Trophoblast cell (in vitro differentiated cells and primary cell): ENCODE measurements at regions not wholly inside any gene's neighbourhood (a gene's known extent, or its start where the extent isn't known, plus 50 kb on each side); places are given as distances from the start of the nearest gene placed in this dataset.

Experiments used
- DNase-seq, 2 donors: peaks; one replicate each; pipeline ENCODE4 v3.0.0-alpha.2; 2016
- H2AFZ ChIP-seq: 2 replicates; pipeline ENCODE4 v1.6.1; 2013; ENCODE audit warnings: low read length, moderate library complexity, mild to moderate bottlenecking; ENCODE audit not compliant: insufficient read depth, poor library complexity
- H2AK5ac ChIP-seq: 2 replicates; pipeline ENCODE4 v1.6.1; 2013; ENCODE audit warnings: mild to moderate bottlenecking, low read length
- H2BK120ac ChIP-seq: 2 replicates; pipeline ENCODE4 v1.6.1; 2013; ENCODE audit warnings: low read length, mild to moderate bottlenecking, moderate library complexity; ENCODE audit not compliant: insufficient read depth, poor library complexity
- H2BK12ac ChIP-seq: 2 replicates; pipeline ENCODE4 v1.6.1; 2013; ENCODE audit warnings: mild to moderate bottlenecking, low read length, moderate library complexity
- H2BK5ac ChIP-seq: 2 replicates; pipeline ENCODE4 v1.6.1; 2013; ENCODE audit warnings: low read length, low read depth, moderate library complexity, mild to moderate bottlenecking; ENCODE audit not compliant: poor library complexity
- H3K14ac ChIP-seq: 2 replicates; pipeline ENCODE4 v1.6.1; 2013; ENCODE audit warnings: mild to moderate bottlenecking, low read length
- H3K18ac ChIP-seq: 2 replicates; pipeline ENCODE4 v1.6.1; 2013; ENCODE audit warnings: mild to moderate bottlenecking, low read length
- H3K23ac ChIP-seq: 2 replicates; pipeline ENCODE4 v1.6.1; 2013; ENCODE audit warnings: low read length
- H3K27ac ChIP-seq: 2 replicates; pipeline ENCODE4 v1.5.1; 2013; ENCODE audit warnings: low read depth, mild to moderate bottlenecking, inconsistent platforms, low read length, moderate library complexity
- H3K27me3 ChIP-seq: 2 replicates; pipeline ENCODE4 v1.6.1; 2013; ENCODE audit warnings: inconsistent platforms, mild to moderate bottlenecking, low read length, moderate library complexity; ENCODE audit not compliant: insufficient read depth
- H3K36me3 ChIP-seq, 2 experiments: 1 replicate in 1 of 2; 2 replicates in 1 of 2; pipeline ENCODE4 v1.6.1; 2013; ENCODE audit warnings: low read length in 2 of 2, mild to moderate bottlenecking in 2 of 2, moderate library complexity in 1 of 2; ENCODE audit not compliant: insufficient read depth in 2 of 2, control insufficient read depth in 1 of 2
- H3K4ac ChIP-seq: 2 replicates; pipeline ENCODE4 v1.6.1; 2013; ENCODE audit warnings: low read depth, mild to moderate bottlenecking, low read length, moderate library complexity
- H3K4me1 ChIP-seq, 2 experiments: 1 replicate in 1 of 2; 2 replicates in 1 of 2; pipeline ENCODE4 v1.6.1; 2013; ENCODE audit warnings: low read length in 2 of 2, mild to moderate bottlenecking in 2 of 2, moderate library complexity in 1 of 2; ENCODE audit not compliant: insufficient read depth in 2 of 2, control insufficient read depth in 1 of 2
- H3K4me2 ChIP-seq: 2 replicates; pipeline ENCODE4 v1.6.1; 2013; ENCODE audit warnings: inconsistent platforms, mild to moderate bottlenecking, low read length, moderate library complexity
- H3K4me3 ChIP-seq: 2 replicates; pipeline ENCODE4 v1.5.1; 2013; ENCODE audit warnings: mild to moderate bottlenecking, low read depth, low read length, inconsistent platforms
- H3K79me1 ChIP-seq: one replicate; pipeline ENCODE4 v1.6.1; 2013; ENCODE audit warnings: low read length
- H3K79me2 ChIP-seq: 2 replicates; pipeline ENCODE4 v1.6.1; 2013; ENCODE audit warnings: low read length, mild to moderate bottlenecking; ENCODE audit not compliant: control insufficient read depth, insufficient read depth, poor library complexity
- H3K9ac ChIP-seq: 2 replicates; pipeline ENCODE4 v1.6.1; 2013; ENCODE audit warnings: mild to moderate bottlenecking, low read length
- H3K9me3 ChIP-seq: 2 replicates; pipeline ENCODE4 v1.6.1; 2013; ENCODE audit warnings: low read depth, mild to moderate bottlenecking, control low read depth, inconsistent platforms, low read length; ENCODE audit not compliant: insufficient read depth
- H4K12ac ChIP-seq: 2 replicates; pipeline ENCODE4 v1.6.1; 2013; ENCODE audit warnings: low read depth, mild to moderate bottlenecking, low read length, moderate library complexity
- H4K8ac ChIP-seq: 2 replicates; pipeline ENCODE4 v1.6.1; 2013; ENCODE audit warnings: low read depth, mild to moderate bottlenecking, low read length, moderate library complexity
- H4K91ac ChIP-seq: one replicate; pipeline ENCODE4 v1.6.1; 2013; ENCODE audit warnings: low read depth, mild to moderate bottlenecking, low read length, moderate library complexity
- WGBS: extraction: QIAGEN DNeasy Blood & Tissue Kit; methylation state at CpG from one replicate; pipeline ENCODE4 v1.1.7; 2013; ENCODE audit warnings: missing lambda C conversion rate; ENCODE audit not compliant: insufficient read length, insufficient coverage; ENCODE audit errors: extremely low coverage; 5-methylcytosine and 5-hydroxymethylcytosine counted together

GRCh38 chr2:12164689-12165088, 418.3 kb downstream of the LPIN1 start:
- no peak overlapping the region for H3K4ac ChIP-seq
- peaks cover 2% of the 10 kb centered on the region for H3K9me3 ChIP-seq
- H3K79me1 ChIP-seq, result peaks cover 3% of the 10 kb centered on the region
- H3K18ac ChIP-seq, result no peak overlapping the region
- H2BK120ac ChIP-seq, result no peak overlapping the region
- DNase-seq, result no peak
- H3K79me2 ChIP-seq, result no peaks in the 10 kb centered on the region
- no peak overlapping the region for H3K23ac ChIP-seq
- no peak overlapping the region for H2BK5ac ChIP-seq
- no peak overlapping the region for H3K9ac ChIP-seq
- H3K27ac ChIP-seq, result no peak overlapping the region
- H3K27me3 ChIP-seq, result no peaks in the 10 kb centered on the region
- no peak overlapping the region for H2AFZ ChIP-seq
- WGBS, result no CpG with 5 or more reads among the region's 5 CpGs
- H3K4me2 ChIP-seq, result no peak overlapping the region
- no peak overlapping the region for H4K91ac ChIP-seq
- H2AK5ac ChIP-seq, result no peak overlapping the region
- no peak overlapping the region for H3K14ac ChIP-seq
- H3K4me1 ChIP-seq, result peaks cover 11 to 15% of the 10 kb centered on the region in 2 experiments
- no peak overlapping the region for H4K8ac ChIP-seq
- H4K12ac ChIP-seq, result no peak overlapping the region
- H2BK12ac ChIP-seq, result no peak overlapping the region
- H3K36me3 ChIP-seq, result no peaks in the 10 kb centered on the region
- H3K4me3 ChIP-seq, result no peak overlapping the region

DNA sequence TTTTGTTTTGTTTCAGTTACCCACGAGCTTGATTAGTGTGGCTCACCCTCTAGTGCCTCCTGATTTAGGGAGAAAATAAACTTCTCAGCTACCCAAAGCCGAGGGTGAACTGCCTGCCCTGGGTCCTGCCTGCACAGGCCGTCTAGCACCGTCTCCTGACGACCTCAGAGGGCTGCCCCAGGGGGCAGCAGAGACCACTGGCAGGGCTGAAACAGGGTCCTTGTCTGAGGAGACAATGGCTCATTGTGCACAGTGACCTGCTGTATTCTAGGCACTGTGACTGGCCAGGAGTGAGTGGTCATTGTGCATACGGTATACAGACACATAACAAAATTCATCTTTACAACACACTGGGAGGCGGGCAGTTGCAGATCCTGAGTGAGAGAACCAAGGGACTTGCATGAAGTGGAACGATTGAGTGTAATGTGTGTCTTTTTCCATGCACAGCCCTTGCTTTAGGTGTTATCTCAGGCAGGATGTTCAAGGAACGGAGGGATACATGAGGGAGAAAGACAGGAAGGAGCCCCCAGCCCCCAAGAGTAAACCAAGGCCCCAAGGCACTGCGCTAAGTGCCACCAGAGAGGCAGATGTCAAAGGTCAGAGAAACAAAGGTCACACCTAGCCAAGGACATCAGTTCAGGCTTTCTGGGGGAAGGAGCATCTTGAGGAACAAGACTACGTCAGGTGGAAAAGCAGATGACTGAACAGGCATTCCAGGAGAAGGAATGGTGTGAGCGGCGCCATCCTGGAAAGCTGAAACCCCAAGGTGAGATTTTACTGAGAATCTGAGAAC, 421.3 kb downstream of the LPIN1 start:
- no peak for DNase-seq
- H2BK5ac ChIP-seq, result no peak overlapping the region
- no peak overlapping the region for H4K8ac ChIP-seq
- no peak overlapping the region for H3K18ac ChIP-seq
- no peak overlapping the region for H3K9ac ChIP-seq
- no peaks in the 10 kb centered on the region for H3K36me3 ChIP-seq
- H3K4ac ChIP-seq, result no peak overlapping the region
- H2AK5ac ChIP-seq, result no peak overlapping the region
- peaks cover 13 to 19% of the 10 kb centered on the region in 2 experiments for H3K4me1 ChIP-seq
- no peak overlapping the region for H3K4me2 ChIP-seq
- H4K91ac ChIP-seq, result peak overlapping the region; percentile 27
- no peak overlapping the region for H2BK12ac ChIP-seq
- H3K27me3 ChIP-seq, result no peaks in the 10 kb centered on the region
- no peaks in the 10 kb centered on the region for H3K79me2 ChIP-seq
- H3K27ac ChIP-seq, result no peak overlapping the region
- peaks cover 5% of the 10 kb centered on the region for H3K79me1 ChIP-seq
- H3K23ac ChIP-seq, result no peak overlapping the region
- H3K4me3 ChIP-seq, result no peak overlapping the region
- no peak overlapping the region for H3K14ac ChIP-seq
- H4K12ac ChIP-seq, result no peak overlapping the region
- WGBS, result no CpG with 5 or more reads among the region's 13 CpGs
- H3K9me3 ChIP-seq, result peaks cover 2% of the 10 kb centered on the region
- no peak overlapping the region for H2AFZ ChIP-seq
- H2BK120ac ChIP-seq, result no peak overlapping the region

DNA sequence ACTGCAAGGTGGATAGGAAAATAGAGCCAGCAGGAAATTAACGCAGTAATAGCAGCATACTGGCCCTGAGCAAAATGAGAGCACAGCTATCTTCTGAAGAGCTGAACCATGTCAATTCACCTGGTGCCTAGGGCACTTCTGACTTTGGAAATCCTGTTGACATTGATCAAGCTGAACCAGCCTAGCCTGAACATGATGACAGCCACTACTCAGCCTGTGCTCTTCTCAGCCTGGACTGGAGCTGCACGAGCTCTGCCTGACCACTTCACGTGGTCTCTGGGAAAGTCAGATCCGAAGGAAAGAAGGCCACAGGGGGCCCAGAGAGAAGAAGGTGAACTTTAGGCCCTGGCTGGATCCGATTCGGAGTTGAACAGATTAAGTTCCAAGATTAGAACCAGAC, 421.9 kb downstream of the LPIN1 start:
- Histone ChIP-seq H3K79me2 (no peaks in the 10 kb centered on the region), H3K14ac (no peak overlapping the region), H2AFZ (no peak overlapping the region), H4K12ac (no peak overlapping the region), H2BK120ac (no peak overlapping the region), H2AK5ac (no peak overlapping the region), H3K9me3 (peaks cover under 1% of the 10 kb centered on the region), H2BK5ac (no peak overlapping the region), H3K9ac (no peak overlapping the region), H3K36me3 (no peaks in the 10 kb centered on the region), H3K4ac (no peak overlapping the region), H3K18ac (no peak overlapping the region), H4K8ac (no peak overlapping the region), H3K4me3 (no peak overlapping the region), H3K23ac (no peak overlapping the region), H3K27ac (no peak overlapping the region), H3K4me2 (no peak overlapping the region), H4K91ac (no peak overlapping the region), H3K79me1 (peaks cover 5% of the 10 kb centered on the region), H3K27me3 (no peaks in the 10 kb centered on the region), H2BK12ac (no peak overlapping the region), H3K4me1 (peaks cover 13 to 19% of the 10 kb centered on the region in 2 experiments)
- peak; percentile 38 to 56 for DNase-seq
- WGBS, result no CpG with 5 or more reads among the region's 6 CpGs

DNA sequence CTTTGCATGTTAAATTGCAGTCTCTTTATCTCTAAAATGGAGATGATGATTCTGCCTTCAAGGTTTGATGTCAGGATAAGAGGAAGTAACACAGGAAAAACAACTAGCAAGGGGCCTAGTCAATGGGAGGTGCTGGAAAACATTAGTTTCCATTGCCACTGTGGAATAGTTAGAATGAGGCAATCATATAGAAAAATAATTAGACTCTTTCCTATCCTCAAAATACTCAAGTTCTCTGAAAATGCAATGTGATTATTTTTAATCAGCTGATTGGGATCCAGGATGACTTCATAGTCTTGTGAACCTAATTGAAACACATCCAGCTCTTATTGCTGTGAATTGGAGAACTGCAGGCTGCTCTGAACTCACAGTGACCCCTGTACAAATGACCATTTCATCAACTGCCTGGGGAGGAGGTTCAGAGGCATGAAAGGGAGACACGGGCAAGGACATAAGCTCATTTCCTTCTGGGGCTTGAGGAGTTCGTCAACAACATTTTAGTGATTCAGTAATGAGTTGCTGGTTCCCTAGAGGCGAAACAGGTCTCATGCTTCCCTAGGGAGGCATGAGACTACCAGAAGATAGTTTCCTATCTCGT, 422.5 kb downstream of the LPIN1 start:
- H3K4me2 ChIP-seq, result no peak overlapping the region
- H3K18ac ChIP-seq, result peak overlapping the region; percentile 73
- H2AK5ac ChIP-seq, result no peak overlapping the region
- no peaks in the 10 kb centered on the region for H3K27me3 ChIP-seq
- no peak overlapping the region for H3K14ac ChIP-seq
- H4K8ac ChIP-seq, result no peak overlapping the region
- no peak overlapping the region for H3K9ac ChIP-seq
- no peak overlapping the region for H2BK120ac ChIP-seq
- H3K4me1 ChIP-seq, result peaks cover 13 to 19% of the 10 kb centered on the region in 2 experiments
- H3K79me2 ChIP-seq, result no peaks in the 10 kb centered on the region
- H2BK5ac ChIP-seq, result no peak overlapping the region
- no peak overlapping the region for H3K4ac ChIP-seq
- no peak overlapping the region for H3K4me3 ChIP-seq
- peaks cover 5% of the 10 kb centered on the region for H3K79me1 ChIP-seq
- H3K27ac ChIP-seq, result no peak overlapping the region
- no peak overlapping the region for H4K91ac ChIP-seq
- H3K36me3 ChIP-seq, result no peaks in the 10 kb centered on the region
- H3K9me3 ChIP-seq, result no peaks in the 10 kb centered on the region
- H2BK12ac ChIP-seq, result no peak overlapping the region
- peak; percentile 27 to 64 for DNase-seq
- H4K12ac ChIP-seq, result no peak overlapping the region
- no peak overlapping the region for H3K23ac ChIP-seq
- WGBS, result no CpG with 5 or more reads among the region's 4 CpGs
- H2AFZ ChIP-seq, result no peak overlapping the region
